ENCODE measurements at regions not wholly inside any gene's neighbourhood (a gene's known extent, or its start where the extent isn't known, plus 50 kb on each side); places are given as distances from the start of the nearest gene placed in this dataset.

GRCh38 chr3:25300141-25300540, 127.9 kb upstream of the RARB start:
- no peak for TF ChIP-seq CTCF (IDR thresholded peaks at IDR 0.05; ENCODE audit: poor library complexity, severe bottlenecking)
- peak; percentile 15 for TF ChIP-seq POLR2AphosphoS5 (IDR thresholded peaks at IDR 0.05)
- TF ChIP-seq MXI1 (conservative IDR thresholded peaks at IDR 0.05; ENCODE audit: poor library complexity, severe bottlenecking) = no peak
- no peak for TF ChIP-seq REST (IDR thresholded peaks at IDR 0.05; ENCODE audit: borderline replicate concordance)
- TF ChIP-seq EZH2 (IDR thresholded peaks at IDR 0.05; ENCODE audit: borderline replicate concordance, insufficient read depth, low read length, poor library complexity, severe bottlenecking) = no peak
- no peak for TF ChIP-seq SMC3 (conservative IDR thresholded peaks at IDR 0.05; ENCODE audit: poor library complexity)
- TF ChIP-seq EP300 (conservative IDR thresholded peaks at IDR 0.05; ENCODE audit: poor library complexity, severe bottlenecking) = no peak
- TF ChIP-seq RAD21 (conservative IDR thresholded peaks at IDR 0.05) = no peak
- TF ChIP-seq TAF1 (IDR thresholded peaks at IDR 0.05; ENCODE audit: low read depth) = no peak
